Mesenchymal stem cell (in vitro differentiated cells and primary cell): ENCODE measurements at regions not wholly inside any gene's neighbourhood (a gene's known extent, or its start where the extent isn't known, plus 50 kb on each side); places are given as distances from the start of the nearest gene placed in this dataset.

ENCODE experiments used
- DNase-seq: peaks from one replicate; pipeline ENCODE4 v3.0.0-alpha.2; 2013
- H2AFZ ChIP-seq: one replicate; pipeline ENCODE4 v1.6.1; 2013; ENCODE audit warnings: low read depth, mild to moderate bottlenecking, control low read depth, inconsistent platforms, low read length, moderate library complexity
- H2AK5ac ChIP-seq: 2 replicates; pipeline ENCODE4 v1.6.1; 2013; ENCODE audit warnings: low read length, moderate library complexity, mild to moderate bottlenecking, inconsistent platforms; ENCODE audit not compliant: severe bottlenecking
- H2BK120ac ChIP-seq: one replicate; pipeline ENCODE4 v1.6.1; 2013; ENCODE audit warnings: low read depth, mild to moderate bottlenecking, inconsistent platforms, low read length, moderate library complexity
- H2BK12ac ChIP-seq, 2 experiments: one replicate each; pipeline ENCODE4 v1.6.1; 2013; ENCODE audit warnings: inconsistent platforms in 2 of 2, low read length in 2 of 2, mild to moderate bottlenecking in 2 of 2, moderate library complexity in 2 of 2, control low read depth in 1 of 2
- H2BK15ac ChIP-seq: one replicate; pipeline ENCODE4 v1.6.1; 2013; ENCODE audit warnings: mild to moderate bottlenecking, low read depth, inconsistent platforms; ENCODE audit not compliant: poor library complexity, severe bottlenecking
- H2BK5ac ChIP-seq: 2 replicates; pipeline ENCODE4 v1.6.1; 2013; ENCODE audit warnings: low read depth, mild to moderate bottlenecking, low read length, control low read depth, inconsistent platforms; ENCODE audit not compliant: poor library complexity, severe bottlenecking
- H3K14ac ChIP-seq, 2 experiments: one replicate each; pipeline ENCODE4 v1.6.1; 2013; ENCODE audit warnings: inconsistent platforms in 2 of 2, low read length in 2 of 2, control low read depth in 1 of 2, mild to moderate bottlenecking in 1 of 2, moderate library complexity in 1 of 2
- H3K18ac ChIP-seq, 2 experiments: one replicate each; pipeline ENCODE4 v1.6.1; 2013; ENCODE audit warnings: inconsistent platforms in 2 of 2, low read length in 2 of 2, control low read depth in 1 of 2, low read depth in 1 of 2, mild to moderate bottlenecking in 1 of 2
- H3K23ac ChIP-seq, 2 experiments: one replicate each; pipeline ENCODE4 v1.6.1; 2013; ENCODE audit warnings: inconsistent platforms in 2 of 2, low read length in 2 of 2, mild to moderate bottlenecking in 2 of 2, moderate library complexity in 2 of 2, control low read depth in 1 of 2
- H3K27ac ChIP-seq: 2 replicates; pipeline ENCODE4 v1.5.1; 2013; ENCODE audit warnings: mild to moderate bottlenecking, moderate library complexity, low read length, control low read depth, inconsistent platforms; ENCODE audit not compliant: poor library complexity, severe bottlenecking
- H3K27me3 ChIP-seq, 2 experiments: 2 replicates each; pipeline versions ENCODE4 v1.6.1 to v1.7.0; 2013; ENCODE audit warnings: low read length in 2 of 2, mild to moderate bottlenecking in 2 of 2, moderate library complexity in 2 of 2, control low read depth in 1 of 2, inconsistent platforms in 1 of 2; ENCODE audit not compliant: control insufficient read depth in 1 of 2, insufficient read depth in 1 of 2
- H3K36me3 ChIP-seq, 2 experiments: 2 replicates each; pipeline versions ENCODE4 v1.6.1 to v1.7.0; 2013; ENCODE audit warnings: low read length in 2 of 2, control low read depth in 1 of 2, inconsistent platforms in 1 of 2, low read depth in 1 of 2, mild to moderate bottlenecking in 1 of 2; ENCODE audit not compliant: insufficient read depth in 2 of 2, control insufficient read depth in 1 of 2
- H3K4ac ChIP-seq, 2 experiments: one replicate each; pipeline ENCODE4 v1.6.1; 2013; ENCODE audit warnings: inconsistent platforms in 2 of 2, low read length in 2 of 2, mild to moderate bottlenecking in 2 of 2, moderate library complexity in 2 of 2, control low read depth in 1 of 2, low read depth in 1 of 2
- H3K4me1 ChIP-seq: 2 replicates; pipeline ENCODE4 v1.6.1; 2013; ENCODE audit warnings: low read depth, low read length, control low read depth; ENCODE audit not compliant: control insufficient read depth, insufficient read depth
- H3K4me2 ChIP-seq: 2 replicates; pipeline ENCODE4 v1.6.1; 2013; ENCODE audit warnings: low read length, mild to moderate bottlenecking, inconsistent platforms; ENCODE audit not compliant: poor library complexity, severe bottlenecking
- H3K4me3 ChIP-seq, 2 experiments: 2 replicates each; pipeline versions ENCODE4 v1.5.1 to v1.7.0; 2013; ENCODE audit warnings: low read length in 2 of 2, mild to moderate bottlenecking in 2 of 2, control low read depth in 1 of 2, low read depth in 1 of 2; ENCODE audit not compliant: insufficient read depth in 1 of 2
- H3K79me1 ChIP-seq: replicated peaks from 2 replicates; pipeline ENCODE4 v1.6.1; 2013; ENCODE audit warnings: mild to moderate bottlenecking, control low read depth, low read length, inconsistent platforms; ENCODE audit not compliant: poor library complexity, severe bottlenecking
- H3K9ac ChIP-seq: 2 replicates; pipeline ENCODE4 v1.7.0; 2013; ENCODE audit warnings: mild to moderate bottlenecking, low read length, moderate library complexity
- H3K9me3 ChIP-seq: 2 replicates; pipeline ENCODE4 v1.7.0; 2013; ENCODE audit warnings: mild to moderate bottlenecking, low read length; ENCODE audit not compliant: control insufficient read depth
- H4K8ac ChIP-seq: one replicate; pipeline ENCODE4 v1.6.1; 2013; ENCODE audit warnings: inconsistent platforms, mild to moderate bottlenecking, low read length, moderate library complexity
- H4K91ac ChIP-seq: one replicate; pipeline ENCODE4 v1.6.1; 2013; ENCODE audit warnings: mild to moderate bottlenecking, low read length, inconsistent platforms
- WGBS: methylation state at CpG from one replicate; pipeline ENCODE4 v1.1.7; 2013; ENCODE audit warnings: mixed read lengths; 5-methylcytosine and 5-hydroxymethylcytosine counted together

GRCh38 chr5:173705512-173706044 lies 89.1 kb upstream of the BOD1 start:
- H3K27me3 ChIP-seq, result peaks cover 4 to 26% of the 10 kb centered on the region in 2 experiments
- no peak overlapping the region for H3K23ac ChIP-seq
- no peak overlapping the region for H4K91ac ChIP-seq
- DNase-seq, result no peak
- H3K18ac ChIP-seq, result no peak overlapping the region
- no peak overlapping the region for H2AK5ac ChIP-seq
- H3K9ac ChIP-seq, result no peak overlapping the region
- no peak overlapping the region for H2BK15ac ChIP-seq
- no peaks in the 10 kb centered on the region for H3K9me3 ChIP-seq
- H3K27ac ChIP-seq, result no peak overlapping the region
- H2BK120ac ChIP-seq, result no peak overlapping the region
- 89% methylated on average over 13 of the region's 13 CpGs for WGBS
- no peaks in the 10 kb centered on the region for H3K4me1 ChIP-seq
- H3K14ac ChIP-seq, result no peak overlapping the region
- no peak overlapping the region for H3K4me3 ChIP-seq
- no peak overlapping the region for H3K4ac ChIP-seq
- H3K36me3 ChIP-seq, result no peaks in the 10 kb centered on the region
- H3K79me1 ChIP-seq, result no peaks in the 10 kb centered on the region
- no peak overlapping the region for H2AFZ ChIP-seq
- no peak overlapping the region for H2BK5ac ChIP-seq
- no peak overlapping the region for H4K8ac ChIP-seq
- H3K4me2 ChIP-seq, result no peak overlapping the region
- no peak overlapping the region for H2BK12ac ChIP-seq

- Histone ChIP-seq H4K91ac (no peak overlapping the region), H2AFZ (no peak overlapping the region), H2BK120ac (no peak overlapping the region), H2BK5ac (no peak overlapping the region), H3K4me2 (no peak overlapping the region), H3K36me3 (no peaks in the 10 kb centered on the region), H2BK12ac (no peak overlapping the region), H3K27ac (no peak overlapping the region), H3K9me3 (no peaks in the 10 kb centered on the region), H4K8ac (no peak overlapping the region), H3K4ac (no peak overlapping the region), H3K4me3 (no peak overlapping the region), H3K18ac (no peak overlapping the region), H2BK15ac (no peak overlapping the region), H3K23ac (no peak overlapping the region), H3K4me1 (no peaks in the 10 kb centered on the region), H3K27me3 (peaks cover 4 to 20% of the 10 kb centered on the region in 2 experiments), H3K9ac (no peak overlapping the region), H2AK5ac (no peak overlapping the region), H3K14ac (no peak overlapping the region), H3K79me1 (no peaks in the 10 kb centered on the region)
- DNase-seq, result no peak
- WGBS, result 90% methylated on average over 4 of the region's 4 CpGs
Observed at GRCh38 chr5:173706700-173707099, 90.2 kb upstream of the BOD1 start.

- Histone ChIP-seq H3K18ac (no peak overlapping the region), H2AK5ac (no peak overlapping the region), H3K4me1 (no peaks in the 10 kb centered on the region), H3K4ac (no peak overlapping the region), H2BK5ac (no peak overlapping the region), H3K27ac (no peak overlapping the region), H3K36me3 (no peaks in the 10 kb centered on the region), H3K9ac (no peak overlapping the region), H2BK15ac (no peak overlapping the region), H3K9me3 (no peaks in the 10 kb centered on the region), H3K14ac (no peak overlapping the region), H2BK12ac (no peak overlapping the region), H4K91ac (no peak overlapping the region), H4K8ac (no peak overlapping the region), H2BK120ac (no peak overlapping the region), H3K27me3 (peaks cover 4 to 18% of the 10 kb centered on the region in 2 experiments), H3K23ac (no peak overlapping the region), H3K4me3 (no peak overlapping the region), H3K79me1 (no peaks in the 10 kb centered on the region), H2AFZ (no peak overlapping the region), H3K4me2 (no peak overlapping the region)
- 72% methylated on average over 4 of the region's 4 CpGs for WGBS
- DNase-seq, result peak; percentile 56
Observed at GRCh38 chr5:173707392-173707791, 90.9 kb upstream of the BOD1 start.

GRCh38 chr5:173709145-173709544 lies 92.7 kb upstream of the BOD1 start:
- H3K79me1 ChIP-seq, result no peaks in the 10 kb centered on the region

More at GRCh38 chr5:173709145-173709544, 92.7 kb upstream of the BOD1 start:
- no peak overlapping the region for H3K4me2 ChIP-seq
- 91% methylated on average over 3 of the region's 3 CpGs for WGBS
- H2BK120ac ChIP-seq, result no peak overlapping the region
- H3K9me3 ChIP-seq, result no peaks in the 10 kb centered on the region
- no peak overlapping the region for H3K9ac ChIP-seq
- no peak overlapping the region for H3K27ac ChIP-seq
- H3K4ac ChIP-seq, result no peak overlapping the region
- no peak overlapping the region for H4K91ac ChIP-seq
- no peak overlapping the region for H2BK15ac ChIP-seq
- DNase-seq, result no peak
- H3K18ac ChIP-seq, result no peak overlapping the region
- no peak overlapping the region for H2BK5ac ChIP-seq
- no peak overlapping the region for H2BK12ac ChIP-seq
- peaks cover 3 to 4% of the 10 kb centered on the region in 2 experiments for H3K27me3 ChIP-seq
- peaks cover 2% of the 10 kb centered on the region for H3K4me1 ChIP-seq
- no peak overlapping the region for H2AK5ac ChIP-seq
- H3K36me3 ChIP-seq, result no peaks in the 10 kb centered on the region
- no peak overlapping the region for H2AFZ ChIP-seq
- H4K8ac ChIP-seq, result no peak overlapping the region
- H3K23ac ChIP-seq, result no peak overlapping the region
- no peak overlapping the region for H3K4me3 ChIP-seq
- H3K14ac ChIP-seq, result no peak overlapping the region
